HG02973 (cell line): ENCODE measurements at regions not wholly inside any gene's neighbourhood (a gene's known extent, or its start where the extent isn't known, plus 50 kb on each side); places are given as distances from the start of the nearest gene placed in this dataset.
"Not testable (repeated sequence)": the region's sequence is repeated elsewhere in the genome, so short reads cannot be mapped to it uniquely, and the experiment has no call there.

Experiments
- ATAC-seq: cut with Tn5 transposase; IDR thresholded peaks from one replicate; pipeline ENCODE4 v1.9.1; 2021; ENCODE audit warnings: moderate library complexity; ENCODE audit not compliant: unreplicated experiment

DNA sequence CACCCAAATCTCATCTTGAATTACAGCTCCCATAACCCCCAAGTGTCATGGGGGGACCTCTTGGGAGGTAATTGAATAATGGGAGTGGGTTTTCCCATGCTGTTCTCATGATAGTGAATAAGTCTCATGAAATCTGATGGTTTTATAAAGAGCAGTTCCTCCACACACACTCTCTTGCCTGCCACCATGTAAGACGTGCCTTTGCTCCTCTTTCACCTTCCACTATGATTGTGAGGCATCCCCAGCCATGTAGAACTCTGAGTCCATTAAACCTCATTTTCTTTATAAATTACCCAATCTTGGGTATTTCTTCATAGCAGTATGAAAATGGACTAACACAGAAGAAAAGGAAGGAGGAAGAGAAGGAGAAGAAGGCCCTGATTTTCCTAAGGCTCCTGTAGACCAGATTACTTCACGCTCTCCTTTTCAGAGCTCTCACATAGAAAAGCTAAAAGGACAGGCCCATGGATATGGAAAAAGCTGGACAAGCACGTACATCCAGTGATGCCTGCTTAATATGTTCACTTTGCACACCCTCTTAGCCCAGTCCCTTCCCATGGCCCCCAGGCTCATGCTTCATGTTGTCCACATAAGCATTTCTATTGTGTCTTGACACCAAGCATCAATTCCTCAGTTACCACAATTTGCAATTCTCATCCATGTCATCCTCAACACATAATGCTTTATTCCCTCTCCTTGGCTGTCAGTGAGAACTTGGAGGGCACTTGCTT is 354.8 kb downstream of the CD83 start:
- ATAC-seq, result no peak

DNA sequence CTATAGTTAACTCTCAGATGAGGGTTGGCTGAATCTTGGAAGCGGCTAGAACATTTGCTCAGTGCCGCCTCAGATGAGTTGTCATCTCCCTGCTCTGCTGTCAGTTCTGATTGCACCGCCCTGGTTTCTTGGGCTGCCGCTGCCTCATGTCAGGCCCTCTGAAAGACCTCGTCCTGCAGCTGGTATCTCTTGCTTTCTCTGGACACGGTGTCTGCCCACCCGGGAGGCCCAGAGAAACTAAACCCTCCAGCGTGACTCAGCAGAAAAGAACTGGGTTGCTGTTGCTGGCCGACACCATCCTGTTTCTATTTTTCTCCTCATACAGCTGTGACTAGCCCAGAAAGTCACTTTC is 355.4 kb downstream of the CD83 start:
- no peak for ATAC-seq

DNA sequence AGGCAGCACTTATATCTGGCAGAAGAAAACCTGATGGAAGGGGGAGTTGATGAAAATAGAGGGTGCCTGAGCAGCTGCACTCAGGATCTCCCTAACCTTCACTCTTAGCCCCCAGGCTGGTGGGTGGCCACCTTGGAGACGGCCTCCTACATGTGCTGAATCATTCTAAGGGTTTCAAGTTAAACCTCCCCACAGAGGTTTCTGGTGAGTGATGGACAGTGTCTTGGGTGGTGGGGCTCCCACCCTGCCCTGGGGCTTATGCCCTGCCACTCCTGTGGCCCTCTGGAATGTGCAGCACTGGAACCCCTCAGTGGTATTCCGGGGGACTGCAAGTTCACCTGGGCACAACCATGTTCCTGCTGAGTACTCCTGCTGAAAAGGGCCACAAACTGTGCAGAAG is 357.2 kb downstream of the CD83 start:
- no peak for ATAC-seq

DNA sequence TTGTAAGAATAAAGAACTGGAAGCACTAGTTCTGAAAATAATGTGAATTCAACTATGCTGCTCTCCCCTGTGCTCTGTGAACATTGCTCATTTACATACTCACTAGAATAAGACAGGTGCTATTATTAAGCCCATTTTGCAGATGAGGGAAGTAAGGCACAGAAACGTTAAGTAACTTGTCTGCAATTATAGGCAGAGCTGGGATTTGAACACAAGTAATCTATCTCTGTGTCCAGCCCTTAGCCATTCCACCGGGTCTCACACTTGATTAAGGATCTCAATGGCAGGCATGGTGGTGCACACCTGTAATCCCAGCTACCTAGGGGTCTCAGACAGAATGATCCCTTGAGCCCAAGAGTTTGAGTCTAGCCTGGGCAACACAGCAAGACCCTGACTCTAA is 357.7 kb downstream of the CD83 start:
- ATAC-seq, result no peak

DNA sequence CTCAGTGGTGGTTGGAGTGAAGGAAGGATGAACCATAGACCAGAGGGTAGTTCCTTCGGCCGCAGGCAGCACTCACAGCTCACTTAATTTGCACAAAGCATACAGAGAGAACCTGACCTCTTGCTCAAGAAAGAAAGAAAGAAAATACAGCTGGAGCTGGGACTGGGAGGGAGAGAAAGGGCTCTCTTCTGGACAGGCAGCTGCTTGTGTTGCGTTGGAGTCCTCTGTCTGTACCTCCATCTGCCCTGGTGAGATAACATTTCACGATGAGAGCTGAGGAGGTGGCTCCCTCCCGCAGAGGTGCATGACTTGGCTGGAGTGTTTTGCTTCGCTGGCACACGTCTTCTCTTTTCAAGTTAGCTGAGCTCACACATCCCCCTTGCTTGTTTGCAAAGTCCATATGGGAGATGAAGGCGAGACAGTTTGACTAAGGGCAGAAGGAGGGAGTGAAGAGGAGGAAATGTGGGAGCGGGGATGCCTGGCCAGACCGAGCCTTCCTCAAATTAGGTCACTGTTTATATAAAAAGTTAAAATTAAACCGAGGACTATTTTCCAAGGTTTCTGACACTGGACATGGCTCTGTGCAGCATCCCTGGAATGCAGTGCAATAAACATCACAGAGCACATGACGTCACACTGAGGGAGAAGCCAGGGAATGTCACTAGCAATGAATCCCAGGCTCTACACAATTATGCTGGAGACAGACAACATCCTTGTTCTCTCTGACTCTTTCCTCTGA is 359.4 kb downstream of the CD83 start:
- no peak for ATAC-seq

DNA sequence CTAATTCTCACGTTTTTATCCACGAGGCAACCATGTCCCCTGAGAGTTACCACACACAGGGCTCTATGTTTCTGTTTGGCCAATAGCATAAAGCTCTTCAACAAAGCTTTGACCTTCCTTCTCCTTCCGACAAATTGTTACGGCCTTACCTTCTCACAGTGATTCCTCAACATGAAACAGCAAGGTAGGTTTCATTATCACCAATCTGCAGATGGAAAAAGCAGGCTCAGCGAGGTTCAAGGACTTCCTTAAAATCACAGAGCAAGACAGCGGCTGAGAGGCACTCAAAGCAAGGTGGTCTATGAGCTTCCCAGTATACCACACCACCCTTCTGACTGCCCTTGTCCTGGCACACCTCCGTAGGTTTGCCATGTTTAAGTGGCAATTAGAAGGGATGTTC is 360.0 kb downstream of the CD83 start:
- no peak for ATAC-seq

DNA sequence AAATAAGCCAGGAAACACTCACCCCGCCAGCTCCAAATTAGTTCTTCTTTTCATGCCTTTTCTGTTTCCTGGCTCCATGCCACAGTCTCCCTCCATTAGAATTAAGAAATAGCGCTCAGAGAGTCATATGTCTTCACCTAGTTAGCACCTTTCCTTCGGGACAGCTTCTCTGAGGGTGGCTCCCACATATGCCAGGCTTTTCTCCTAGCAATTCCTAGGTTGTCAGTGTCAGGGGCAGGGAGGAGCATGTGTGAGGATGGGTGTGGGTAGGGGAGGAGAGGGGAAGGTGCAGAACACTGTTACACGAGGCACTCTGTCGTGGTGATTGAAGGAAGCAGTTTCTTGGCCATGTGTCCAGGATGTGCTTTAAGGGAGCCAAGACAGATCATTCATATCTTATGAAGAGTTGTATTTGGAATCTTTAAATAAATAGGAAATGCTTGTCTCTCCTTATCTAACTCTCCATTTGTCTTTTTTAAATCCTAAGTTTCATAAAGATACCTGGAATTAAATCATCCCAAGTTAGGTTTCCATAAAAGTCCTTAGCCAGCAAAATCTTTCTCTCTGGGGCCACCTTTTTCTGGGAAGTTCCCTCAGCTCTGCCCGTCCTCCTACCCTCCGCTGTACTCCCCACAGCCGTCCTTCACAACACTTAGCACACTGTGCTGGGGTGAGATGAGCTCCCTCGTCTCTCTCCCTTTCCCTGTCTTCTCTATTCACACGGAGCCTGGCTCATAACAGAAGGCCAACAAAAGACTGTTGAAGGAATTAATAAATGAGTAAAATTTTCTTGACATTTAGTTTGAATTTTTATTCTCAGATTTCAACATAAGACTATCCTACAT is 361.0 kb downstream of the CD83 start:
- no peak for ATAC-seq

DNA sequence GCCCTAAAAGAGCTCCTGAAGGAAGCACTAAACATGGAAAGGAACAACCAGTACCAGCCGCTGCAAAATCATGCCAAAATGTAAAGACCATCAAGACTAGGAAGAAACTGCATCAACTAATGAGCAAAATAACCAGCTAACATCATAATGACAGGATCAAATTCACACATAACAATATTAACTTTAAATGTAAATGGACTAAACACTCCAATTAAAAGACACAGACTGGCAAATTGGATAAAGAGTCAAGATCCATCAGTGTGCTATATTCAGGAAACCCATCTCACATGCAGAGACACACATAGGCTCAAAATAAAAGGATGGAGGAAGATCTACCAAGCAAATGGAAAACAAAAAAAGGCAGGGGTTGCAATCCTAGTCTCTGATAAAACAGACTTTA is 364.4 kb downstream of the CD83 start:
- not testable (repeated sequence) for ATAC-seq

DNA sequence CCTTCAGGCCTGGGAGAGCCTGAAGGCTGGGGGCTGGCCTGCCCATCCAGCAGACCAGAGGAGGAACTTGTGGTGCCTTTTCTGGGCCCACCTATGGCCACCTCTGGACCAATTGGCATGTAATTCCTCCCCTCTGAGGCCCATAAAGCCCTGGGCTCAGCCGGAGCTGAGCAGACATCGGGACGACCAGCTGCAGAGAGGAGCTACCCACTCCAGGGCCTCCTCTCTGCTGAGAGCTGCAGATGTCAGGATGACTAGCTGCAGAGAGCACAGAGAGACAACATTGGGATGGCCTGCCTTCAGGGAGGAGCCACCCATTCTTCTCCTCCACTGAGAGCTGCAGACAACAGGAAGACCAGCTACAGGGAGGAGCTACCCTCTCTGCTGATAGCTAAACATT is 370.1 kb downstream of the CD83 start:
- ATAC-seq, result no peak

DNA sequence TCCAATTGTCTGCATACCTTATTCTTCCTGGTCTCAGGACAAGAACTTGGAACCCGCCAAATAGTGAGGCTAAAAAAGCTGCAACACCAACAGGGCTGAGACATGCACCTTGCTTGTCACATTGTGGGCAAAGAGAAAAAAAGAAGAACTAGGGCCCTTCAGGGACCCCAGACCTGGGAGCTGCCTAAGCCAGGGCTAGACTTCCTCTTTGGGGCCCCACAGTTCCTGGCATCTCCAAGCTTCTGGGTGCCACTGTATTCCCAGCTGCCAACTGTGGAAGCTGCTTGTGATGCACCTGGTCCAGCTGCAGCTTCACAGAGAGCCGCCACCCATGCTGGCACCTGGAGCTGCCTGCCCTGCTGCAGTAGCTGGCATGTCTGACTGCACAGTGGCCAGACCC is 370.6 kb downstream of the CD83 start:
- no peak for ATAC-seq

DNA sequence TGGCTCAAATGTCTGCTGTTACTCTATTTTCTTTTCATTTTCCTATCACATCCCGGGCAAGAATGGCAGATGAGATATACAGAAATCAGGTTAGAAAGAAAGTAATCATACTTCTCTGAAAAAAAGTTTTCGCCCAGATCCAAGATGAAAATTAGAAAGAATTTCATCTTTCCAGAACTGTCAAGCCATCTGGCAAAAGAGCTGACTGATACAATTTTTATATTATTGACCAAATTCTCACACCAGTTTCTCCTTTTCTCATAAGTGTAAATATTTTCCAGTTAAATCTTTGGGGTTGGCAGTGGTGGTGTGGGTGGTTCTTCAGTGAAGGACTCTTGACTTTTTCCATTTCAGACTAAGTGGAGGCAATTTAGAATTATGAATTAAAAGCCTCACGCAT is 371.9 kb downstream of the CD83 start:
- ATAC-seq, result no peak

DNA sequence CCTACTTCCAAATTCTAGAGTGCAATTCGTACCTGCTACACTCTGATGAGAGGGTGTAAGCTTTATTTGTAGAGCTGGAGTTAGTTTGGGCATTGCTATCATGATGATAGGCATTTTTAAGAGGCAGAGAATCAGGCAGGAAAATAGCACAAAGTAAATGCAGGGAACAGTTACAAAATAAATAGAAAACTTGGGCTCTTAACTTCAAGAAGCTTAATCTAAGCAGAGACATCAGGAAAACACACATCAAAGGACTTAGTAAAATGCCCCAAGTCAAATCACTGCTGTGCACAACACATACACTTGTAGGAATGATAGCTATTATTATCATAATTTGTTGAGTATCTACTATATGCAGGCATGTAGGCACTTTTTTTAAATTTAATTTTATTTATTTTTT is 381.2 kb downstream of the CD83 start:
- no peak for ATAC-seq

DNA sequence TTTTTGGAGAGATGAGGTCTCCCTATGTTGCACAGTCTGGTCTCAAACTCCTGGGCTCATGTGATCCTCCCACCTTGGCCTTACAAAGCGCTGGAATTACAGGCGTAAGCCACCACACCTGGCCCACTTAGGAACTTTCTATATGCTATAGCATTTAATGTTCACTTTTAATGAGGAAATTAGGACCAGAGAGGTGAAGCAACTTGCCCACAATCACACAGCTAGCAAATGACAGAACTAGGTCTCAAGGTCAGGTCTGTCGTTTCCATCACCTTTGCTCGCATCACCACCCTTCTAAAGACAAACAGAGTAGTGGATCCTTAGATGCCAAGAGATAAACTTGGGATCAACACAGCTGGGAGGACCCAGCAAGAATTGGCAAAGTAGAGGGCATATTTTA is 381.7 kb downstream of the CD83 start:
- no peak for ATAC-seq

DNA sequence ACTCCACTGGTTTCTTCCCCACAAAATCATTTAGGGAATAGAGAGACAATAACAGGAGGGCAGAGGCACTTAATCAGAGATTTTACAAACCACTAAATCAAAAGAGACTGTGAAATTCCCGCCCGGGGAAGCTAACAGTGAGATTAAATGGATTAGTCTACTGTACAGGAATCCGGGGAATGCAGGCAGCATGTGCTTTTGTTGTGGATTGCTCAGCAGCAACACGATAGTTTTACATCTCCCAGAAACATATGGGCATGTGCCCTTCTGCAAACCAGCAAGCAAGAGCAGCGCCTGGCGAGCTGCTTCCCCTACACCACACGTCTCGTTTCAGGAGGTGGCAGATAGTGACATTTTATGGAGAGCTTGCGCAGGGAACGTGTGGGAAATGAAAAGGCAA is 382.3 kb downstream of the CD83 start:
- no peak for ATAC-seq

DNA sequence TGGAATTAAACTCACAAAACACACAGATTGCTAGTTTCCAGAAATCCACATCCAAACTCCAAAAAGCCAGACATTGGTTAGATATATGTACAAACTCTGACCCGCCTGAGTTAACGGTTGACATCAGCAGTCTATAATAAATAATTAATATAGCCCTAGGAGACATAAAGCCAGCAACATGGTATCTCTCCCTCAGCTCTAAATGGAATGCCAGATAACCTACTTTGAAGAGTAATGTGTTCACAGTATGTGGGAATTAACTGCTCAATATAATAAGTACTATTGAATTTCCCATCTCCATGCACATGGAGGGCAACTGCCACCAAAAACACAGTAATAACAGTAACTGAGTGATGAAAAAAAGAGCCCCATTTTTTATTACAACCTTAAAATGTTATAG is 383.2 kb downstream of the CD83 start:
- no peak for ATAC-seq

DNA sequence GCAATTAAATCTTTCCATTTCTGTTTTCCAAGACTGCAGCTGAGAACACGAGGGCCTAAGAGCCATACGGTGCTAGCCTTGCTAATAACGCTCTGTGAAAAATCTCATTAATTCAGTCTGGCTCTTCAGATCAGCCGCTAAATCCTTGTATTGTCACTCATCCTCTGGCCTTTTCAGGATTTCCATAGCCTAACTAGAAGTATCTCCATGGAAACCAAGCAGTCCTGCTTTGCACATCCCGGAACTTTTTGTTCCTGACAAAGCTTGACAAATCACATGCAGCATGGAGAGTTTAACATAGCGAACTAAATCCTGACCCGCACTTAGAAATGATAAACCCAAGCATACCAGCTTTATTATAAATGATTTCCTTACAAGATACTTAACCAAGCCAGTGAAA is 383.7 kb downstream of the CD83 start:
- ATAC-seq, result no peak

DNA sequence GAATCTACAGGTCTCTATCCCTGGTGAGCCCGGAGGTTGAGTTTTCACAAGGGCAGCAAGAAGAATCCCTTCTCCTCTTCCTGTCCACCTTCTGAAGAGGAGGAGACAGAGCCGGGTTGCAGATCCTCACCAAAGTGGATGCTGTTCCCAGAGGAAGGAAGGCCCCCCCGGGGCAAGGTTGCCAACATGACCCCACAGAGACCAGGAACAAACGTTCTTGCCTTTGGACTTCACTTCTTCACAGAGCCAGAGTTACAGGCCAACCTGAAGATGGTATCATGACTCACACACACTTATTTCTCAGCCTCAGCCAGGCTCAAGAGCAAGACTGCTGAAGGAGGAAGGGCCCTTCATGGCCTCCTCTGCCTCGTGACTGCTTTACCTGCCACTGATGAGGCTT is 384.3 kb downstream of the CD83 start:
- ATAC-seq, result no peak

DNA sequence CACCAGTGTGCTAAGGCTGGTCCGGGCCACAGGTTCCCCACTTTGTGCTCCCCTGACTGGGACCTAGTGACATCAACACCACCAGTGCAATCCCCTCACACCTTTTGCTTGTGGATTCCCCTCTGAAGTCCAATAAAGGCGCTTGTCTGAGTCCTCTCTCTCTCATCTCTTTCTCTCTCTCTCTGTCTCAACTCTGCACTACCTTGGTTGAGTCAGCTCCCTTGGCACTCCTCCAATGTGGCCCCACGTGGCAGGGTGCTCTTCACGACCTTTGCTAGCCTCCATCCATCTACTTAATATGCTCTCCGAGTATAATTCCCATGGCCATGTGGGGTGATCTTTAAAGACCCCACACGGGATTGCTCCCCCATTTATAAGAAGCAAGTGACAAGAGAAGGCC is 385.0 kb downstream of the CD83 start:
- no peak for ATAC-seq

DNA sequence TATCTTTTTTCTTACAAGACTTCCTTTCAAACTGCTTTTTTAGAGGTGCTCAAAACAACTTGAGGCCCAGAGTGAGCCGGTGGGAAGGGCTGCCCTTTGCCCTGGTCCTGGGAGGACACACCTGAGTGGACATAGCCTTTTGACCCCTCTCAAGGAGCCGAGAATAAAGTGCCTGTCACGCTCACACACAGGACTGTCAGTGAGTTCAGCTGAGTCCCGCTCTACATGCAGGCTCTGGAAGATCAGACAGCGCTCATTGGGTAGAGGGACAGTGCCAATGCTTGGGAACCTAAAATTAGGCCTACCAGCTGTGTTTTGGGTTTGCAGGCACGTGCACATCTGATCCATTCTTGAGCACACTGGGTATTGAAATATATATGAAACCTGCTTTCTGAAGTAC is 387.8 kb downstream of the CD83 start:
- no peak for ATAC-seq

DNA sequence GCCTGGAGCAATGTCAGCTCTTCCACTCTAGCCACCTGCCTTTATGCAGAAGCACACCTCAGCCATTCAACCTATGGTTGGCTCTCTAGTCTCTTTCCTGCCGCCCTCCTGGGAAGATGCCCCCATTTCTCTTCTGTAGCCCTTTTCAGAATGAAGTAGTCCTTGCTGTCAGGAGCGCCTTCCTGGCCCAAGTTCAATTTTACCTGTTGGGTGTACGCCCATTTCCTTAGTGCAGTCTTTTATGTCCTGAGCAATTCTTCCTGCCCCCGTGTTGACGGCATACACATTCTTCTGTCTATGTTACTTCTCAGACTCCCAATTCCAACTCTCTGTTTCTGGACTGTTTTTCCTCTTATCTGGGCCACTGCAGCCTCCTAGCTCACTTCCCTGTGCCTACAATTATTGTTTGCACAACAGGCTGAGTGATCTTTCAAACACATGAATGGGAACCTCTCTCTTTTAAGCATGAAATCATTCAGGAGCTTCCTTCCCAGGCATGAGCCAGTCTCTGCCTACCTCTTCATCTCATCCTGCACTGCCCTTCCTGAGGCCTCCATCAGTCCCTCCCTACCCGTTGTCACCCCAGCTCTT is 389.2 kb downstream of the CD83 start:
- ATAC-seq, result no peak

DNA sequence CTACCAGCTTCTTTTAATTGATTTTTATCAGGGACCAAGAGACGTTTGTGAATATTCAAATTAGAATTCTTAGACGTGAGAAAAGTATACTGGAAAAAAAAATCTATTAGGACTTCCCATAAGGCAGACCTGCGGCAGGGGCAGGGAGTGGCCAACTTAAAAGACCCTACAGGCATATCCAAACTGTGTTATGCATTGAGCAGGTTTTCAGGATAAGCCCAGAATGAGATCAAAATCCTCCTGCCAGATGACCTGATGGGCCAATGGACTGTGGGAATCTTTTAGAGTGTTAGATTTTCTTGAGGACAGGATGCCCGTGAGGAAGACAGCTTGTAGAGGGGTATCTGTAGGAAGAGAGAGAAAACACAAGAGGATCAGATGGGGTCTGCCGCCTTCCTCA is 391.5 kb downstream of the CD83 start:
- ATAC-seq, result no peak

DNA sequence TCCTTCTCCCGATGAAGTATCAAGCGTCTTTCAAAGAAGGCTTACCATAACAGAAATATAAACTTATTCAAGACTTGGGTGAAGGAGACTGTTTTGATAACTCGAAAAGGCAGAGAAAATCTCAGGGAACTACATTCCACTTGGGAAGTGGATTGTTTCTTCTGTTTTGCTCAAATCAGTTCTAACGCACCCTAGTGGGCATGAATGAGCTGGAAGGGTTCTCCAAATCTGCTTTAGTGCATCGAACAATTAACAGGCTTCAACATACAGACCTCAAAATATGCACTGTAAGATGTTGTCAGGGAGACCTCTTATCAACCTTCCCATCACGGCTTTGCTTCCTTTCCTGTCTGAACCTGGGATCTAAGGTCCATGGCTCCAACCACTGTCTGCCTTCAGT is 392.5 kb downstream of the CD83 start:
- ATAC-seq, result no peak
